Gastroesophageal sphincter (tissue), 3 donors: ENCODE measurements at regions not wholly inside any gene's neighbourhood (a gene's known extent, or its start where the extent isn't known, plus 50 kb on each side); places are given as distances from the start of the nearest gene placed in this dataset.

Experiments
- POLR2A ChIP-seq, 2 donors: fragments of 450-650 bp; IDR thresholded peaks; one replicate each; pipeline ENCODE4 v1.6.1; 2017; ENCODE audit warnings: antibody characterized with exemption in 2 of 2, mild to moderate bottlenecking in 2 of 2, moderate library complexity in 1 of 2
- POLR2AphosphoS5 ChIP-seq: sonication (generic); formaldehyde crosslinking; IDR thresholded peaks from one replicate; pipeline ENCODE4 v1.6.1; 2017; ENCODE audit warnings: antibody characterized with exemption
- TF ChIP-seq, protein P1 (sequence below), 4 experiments: fragments of 200-600 bp in 2 of 4; fragments of 450-650 bp in 2 of 4; sonication (generic) in 1 of 4; IDR thresholded peaks; one replicate each; pipeline ENCODE4 v1.5.1; 2017 to 2019; ENCODE audit warnings: antibody characterized with exemption in 4 of 4, mild to moderate bottlenecking in 2 of 4, moderate library complexity in 2 of 4

- TF ChIP-seq, protein P1, sequence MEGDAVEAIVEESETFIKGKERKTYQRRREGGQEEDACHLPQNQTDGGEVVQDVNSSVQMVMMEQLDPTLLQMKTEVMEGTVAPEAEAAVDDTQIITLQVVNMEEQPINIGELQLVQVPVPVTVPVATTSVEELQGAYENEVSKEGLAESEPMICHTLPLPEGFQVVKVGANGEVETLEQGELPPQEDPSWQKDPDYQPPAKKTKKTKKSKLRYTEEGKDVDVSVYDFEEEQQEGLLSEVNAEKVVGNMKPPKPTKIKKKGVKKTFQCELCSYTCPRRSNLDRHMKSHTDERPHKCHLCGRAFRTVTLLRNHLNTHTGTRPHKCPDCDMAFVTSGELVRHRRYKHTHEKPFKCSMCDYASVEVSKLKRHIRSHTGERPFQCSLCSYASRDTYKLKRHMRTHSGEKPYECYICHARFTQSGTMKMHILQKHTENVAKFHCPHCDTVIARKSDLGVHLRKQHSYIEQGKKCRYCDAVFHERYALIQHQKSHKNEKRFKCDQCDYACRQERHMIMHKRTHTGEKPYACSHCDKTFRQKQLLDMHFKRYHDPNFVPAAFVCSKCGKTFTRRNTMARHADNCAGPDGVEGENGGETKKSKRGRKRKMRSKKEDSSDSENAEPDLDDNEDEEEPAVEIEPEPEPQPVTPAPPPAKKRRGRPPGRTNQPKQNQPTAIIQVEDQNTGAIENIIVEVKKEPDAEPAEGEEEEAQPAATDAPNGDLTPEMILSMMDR (IDR thresholded peaks at IDR 0.05) = no peak
- no peak for TF ChIP-seq POLR2A (IDR thresholded peaks at IDR 0.05)
- no peak for TF ChIP-seq POLR2AphosphoS5
Measured at GRCh38 chr2:196271795-196272194, 100.4 kb upstream of the STK17B start.
